Neural cell (in vitro differentiated cells): ENCODE measurements at regions not wholly inside any gene's neighbourhood (a gene's known extent, or its start where the extent isn't known, plus 50 kb on each side); places are given as distances from the start of the nearest gene placed in this dataset.

ENCODE experiments used
- H2AFZ ChIP-seq: fragments of 200-600, 300-800 bp; sonication (generic), shearing (Covaris generic); 2 replicates; pipeline ENCODE4 v1.6.0; 2014; ENCODE audit warnings: low read depth, mild to moderate bottlenecking, antibody characterized with exemption, low read length, moderate library complexity
- H3F3A ChIP-seq: fragments of 200-600 bp; shearing (Covaris generic); 2 replicates; pipeline ENCODE4 v1.6.1; 2016; ENCODE audit warnings: mild to moderate bottlenecking, moderate library complexity, mixed read lengths, antibody characterized with exemption, low read length; ENCODE audit not compliant: insufficient read depth, poor library complexity, severe bottlenecking
- H3K27ac ChIP-seq: fragments of 200-600, 300-800 bp; sonication (generic), shearing (Covaris generic); 2 replicates; pipeline ENCODE4 v1.5.1; 2014; ENCODE audit warnings: mild to moderate bottlenecking, low read length, moderate library complexity
- H3K27me3 ChIP-seq: fragments of 300-800, 200-600 bp; sonication (generic), shearing (Covaris generic); 2 replicates; pipeline ENCODE4 v1.6.0; 2014; ENCODE audit warnings: mild to moderate bottlenecking, low read depth, low read length, moderate library complexity; ENCODE audit not compliant: insufficient read depth
- H3K36me3 ChIP-seq: fragments of 300-800, 200-600 bp; sonication (generic), shearing (Covaris generic); 2 replicates; pipeline ENCODE4 v1.5.1; 2014; ENCODE audit warnings: mild to moderate bottlenecking, antibody characterized with exemption, low read length, moderate library complexity; ENCODE audit not compliant: insufficient read depth
- H3K4me2 ChIP-seq: fragments of 300-800, 200-600 bp; sonication (generic), shearing (Covaris generic); 2 replicates; pipeline ENCODE4 v1.6.0; 2014; ENCODE audit warnings: mild to moderate bottlenecking, low read length
- H3K4me3 ChIP-seq: fragments of 300-800, 200-600 bp; sonication (generic), shearing (Covaris generic); 2 replicates; pipeline ENCODE4 v1.5.1; 2014; ENCODE audit warnings: mild to moderate bottlenecking, low read length, moderate library complexity
- H3K79me2 ChIP-seq: fragments of 200-600 bp; shearing (Covaris generic); replicated peaks from 2 replicates; pipeline ENCODE4 v1.6.0; 2014; ENCODE audit warnings: mild to moderate bottlenecking, low read length, moderate library complexity; ENCODE audit not compliant: insufficient read depth
- H3K9ac ChIP-seq: fragments of 300-800, 200-600 bp; sonication (generic), shearing (Covaris generic); 2 replicates; pipeline ENCODE4 v1.6.1; 2016; ENCODE audit warnings: mild to moderate bottlenecking, low read length, mixed read lengths
- H3K9me2 ChIP-seq: fragments of 200-600 bp; shearing (Covaris generic); 2 replicates; pipeline ENCODE4 v1.6.1; 2016; ENCODE audit warnings: mild to moderate bottlenecking, low read length, mixed read lengths; ENCODE audit not compliant: insufficient read depth
- H3K9me3 ChIP-seq: fragments of 200-600, 300-800 bp; sonication (generic), shearing (Covaris generic); 2 replicates; pipeline ENCODE4 v1.6.1; 2016; ENCODE audit warnings: mild to moderate bottlenecking, mixed run types, low read length, moderate library complexity, mixed read lengths
- H4K20me1 ChIP-seq: fragments of 200-600 bp; shearing (Covaris generic); 2 replicates; pipeline ENCODE4 v1.6.1; 2016; ENCODE audit warnings: mild to moderate bottlenecking, mixed run types; ENCODE audit not compliant: insufficient read depth
- EP300 ChIP-seq: fragments of 450-650 bp; conservative IDR thresholded peaks from 2 replicates; pipeline ENCODE4 v1.6.1; 2014; ENCODE audit warnings: antibody characterized with exemption, mild to moderate bottlenecking, moderate library complexity; ENCODE audit not compliant: poor library complexity, severe bottlenecking
- EZH2 ChIP-seq: fragments of 200-600, 300-800 bp; shearing (Covaris generic), sonication (generic); IDR thresholded peaks from 2 replicates; pipeline ENCODE4 v1.6.1; 2014; ENCODE audit warnings: antibody characterized with exemption, low read length, borderline replicate concordance, mild to moderate bottlenecking; ENCODE audit not compliant: insufficient read depth, poor library complexity, severe bottlenecking
- MXI1 ChIP-seq: fragments of 450-650 bp; conservative IDR thresholded peaks from 2 replicates; pipeline ENCODE4 v1.6.1; 2014; ENCODE audit warnings: antibody characterized with exemption, mild to moderate bottlenecking; ENCODE audit not compliant: poor library complexity, severe bottlenecking
- POLR2AphosphoS5 ChIP-seq: IDR thresholded peaks from 2 replicates; pipeline ENCODE4 v1.6.1; 2012
- RAD21 ChIP-seq: fragments of 450-650 bp; conservative IDR thresholded peaks from 2 replicates; pipeline ENCODE4 v1.6.1; 2014; ENCODE audit warnings: antibody characterized with exemption, mild to moderate bottlenecking, moderate library complexity
- REST ChIP-seq: IDR thresholded peaks from 2 replicates; pipeline ENCODE4 v1.6.1; 2012; ENCODE audit warnings: borderline replicate concordance
- SMC3 ChIP-seq: fragments of 450-650 bp; conservative IDR thresholded peaks from 2 replicates; pipeline ENCODE4 v1.6.1; 2014; ENCODE audit warnings: antibody characterized with exemption, mild to moderate bottlenecking, moderate library complexity; ENCODE audit not compliant: poor library complexity
- TAF1 ChIP-seq: IDR thresholded peaks from 2 replicates; pipeline ENCODE4 v1.6.1; 2012; ENCODE audit warnings: low read depth
- TF ChIP-seq, protein P1 (sequence below): fragments of 450-650 bp; IDR thresholded peaks from 2 replicates; pipeline ENCODE4 v1.5.1; 2014; ENCODE audit warnings: antibody characterized with exemption, mild to moderate bottlenecking, moderate library complexity; ENCODE audit not compliant: poor library complexity, severe bottlenecking

- no peak for TF ChIP-seq MXI1
- no peak for TF ChIP-seq EZH2
- TF ChIP-seq, protein P1, sequence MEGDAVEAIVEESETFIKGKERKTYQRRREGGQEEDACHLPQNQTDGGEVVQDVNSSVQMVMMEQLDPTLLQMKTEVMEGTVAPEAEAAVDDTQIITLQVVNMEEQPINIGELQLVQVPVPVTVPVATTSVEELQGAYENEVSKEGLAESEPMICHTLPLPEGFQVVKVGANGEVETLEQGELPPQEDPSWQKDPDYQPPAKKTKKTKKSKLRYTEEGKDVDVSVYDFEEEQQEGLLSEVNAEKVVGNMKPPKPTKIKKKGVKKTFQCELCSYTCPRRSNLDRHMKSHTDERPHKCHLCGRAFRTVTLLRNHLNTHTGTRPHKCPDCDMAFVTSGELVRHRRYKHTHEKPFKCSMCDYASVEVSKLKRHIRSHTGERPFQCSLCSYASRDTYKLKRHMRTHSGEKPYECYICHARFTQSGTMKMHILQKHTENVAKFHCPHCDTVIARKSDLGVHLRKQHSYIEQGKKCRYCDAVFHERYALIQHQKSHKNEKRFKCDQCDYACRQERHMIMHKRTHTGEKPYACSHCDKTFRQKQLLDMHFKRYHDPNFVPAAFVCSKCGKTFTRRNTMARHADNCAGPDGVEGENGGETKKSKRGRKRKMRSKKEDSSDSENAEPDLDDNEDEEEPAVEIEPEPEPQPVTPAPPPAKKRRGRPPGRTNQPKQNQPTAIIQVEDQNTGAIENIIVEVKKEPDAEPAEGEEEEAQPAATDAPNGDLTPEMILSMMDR: no peak
- no peak for TF ChIP-seq POLR2AphosphoS5
- TF ChIP-seq TAF1: no peak
- no peak for TF ChIP-seq SMC3
- TF ChIP-seq RAD21: no peak
- TF ChIP-seq REST: no peak
- TF ChIP-seq EP300: no peak
These were observed 75.1 kb upstream of the ADCY2 start for GRCh38 chr5:7320701-7321301.

DNA sequence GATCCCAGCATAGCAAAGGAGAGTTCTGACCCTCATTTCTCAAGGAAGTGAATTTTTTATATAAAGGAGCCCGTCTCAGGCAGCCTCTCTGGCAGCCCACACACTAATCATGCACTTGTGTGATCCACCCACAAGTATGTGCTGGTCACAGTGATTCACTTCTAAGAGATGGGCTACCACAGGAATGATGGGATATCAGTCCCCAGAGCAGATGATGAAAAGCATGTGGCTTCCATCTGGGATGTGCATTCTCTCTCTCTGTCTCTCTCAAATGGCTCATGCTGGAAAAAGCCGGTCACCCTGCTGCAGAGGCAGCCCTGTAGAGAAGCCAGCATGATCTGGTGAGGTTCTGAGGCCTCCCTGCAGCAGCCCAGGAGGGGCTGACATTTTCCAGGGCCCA lies 74.2 kb upstream of the ADCY2 start:
- no peak overlapping the region for H2AFZ ChIP-seq
- H3K79me2 ChIP-seq: no peaks in the 10 kb centered on the region
- no peak overlapping the region for H3K27ac ChIP-seq
- no peak overlapping the region for H3K4me2 ChIP-seq
- H3K9me2 ChIP-seq: no peaks in the 10 kb centered on the region
- H4K20me1 ChIP-seq: no peaks in the 10 kb centered on the region
- H3F3A ChIP-seq: no peaks in the 10 kb centered on the region
- no peak overlapping the region for H3K4me3 ChIP-seq
- H3K27me3 ChIP-seq: no peaks in the 10 kb centered on the region
- TF ChIP-seq REST (no peak), EP300 (no peak), TAF1 (no peak), MXI1 (no peak), RAD21 (no peak), EZH2 (no peak), POLR2AphosphoS5 (no peak), SMC3 (no peak)
- TF ChIP-seq, protein P1: no peak
- H3K36me3 ChIP-seq: no peaks in the 10 kb centered on the region
- H3K9ac ChIP-seq: no peak overlapping the region
- no peaks in the 10 kb centered on the region for H3K9me3 ChIP-seq

More at GRCh38 chr5:7320701-7321301, 75.1 kb upstream of the ADCY2 start:
- H3K9ac ChIP-seq: no peak overlapping the region
- H4K20me1 ChIP-seq: no peaks in the 10 kb centered on the region
- H3K9me3 ChIP-seq: no peaks in the 10 kb centered on the region
- no peaks in the 10 kb centered on the region for H3K27me3 ChIP-seq
- no peak overlapping the region for H3K4me3 ChIP-seq
- no peaks in the 10 kb centered on the region for H3K36me3 ChIP-seq
- H3K9me2 ChIP-seq: no peaks in the 10 kb centered on the region
- no peaks in the 10 kb centered on the region for H3K79me2 ChIP-seq
- H3K27ac ChIP-seq: no peak overlapping the region
- no peak overlapping the region for H2AFZ ChIP-seq
- no peak overlapping the region for H3K4me2 ChIP-seq
- H3F3A ChIP-seq: no peaks in the 10 kb centered on the region
